Prostate gland (tissue), 2 donors: ENCODE measurements at regions not wholly inside any gene's neighbourhood (a gene's known extent, or its start where the extent isn't known, plus 50 kb on each side); places are given as distances from the start of the nearest gene placed in this dataset.

ENCODE experiments used
- CTCF ChIP-seq, 4 experiments: fragments of 200-600 bp in 2 of 4; fragments of 450-650 bp in 2 of 4; sonication (generic) in 2 of 4; IDR thresholded peaks; 1 replicate in 3 of 4; 2 replicates in 1 of 4; pipeline ENCODE4 v1.5.1; 2016 to 2019; ENCODE audit warnings: antibody characterized with exemption in 4 of 4, mild to moderate bottlenecking in 2 of 4, moderate library complexity in 2 of 4
- POLR2A ChIP-seq: fragments of 450-650 bp; IDR thresholded peaks from one replicate; pipeline ENCODE4 v1.6.1; 2016; ENCODE audit warnings: antibody characterized with exemption, mild to moderate bottlenecking
- POLR2AphosphoS5 ChIP-seq: sonication (generic); formaldehyde crosslinking; IDR thresholded peaks from one replicate; pipeline ENCODE4 v1.6.1; 2017; ENCODE audit warnings: antibody characterized with exemption

- TF ChIP-seq CTCF (IDR thresholded peaks at IDR 0.05): no peak
- TF ChIP-seq POLR2A: no peak
- TF ChIP-seq POLR2AphosphoS5: no peak
These were observed 411.9 kb upstream of the LUZP2 start for GRCh38 chr11:24084956-24085355.
